ENCODE measurements at regions not wholly inside any gene's neighbourhood (a gene's known extent, or its start where the extent isn't known, plus 50 kb on each side); places are given as distances from the start of the nearest gene placed in this dataset.

DNA sequence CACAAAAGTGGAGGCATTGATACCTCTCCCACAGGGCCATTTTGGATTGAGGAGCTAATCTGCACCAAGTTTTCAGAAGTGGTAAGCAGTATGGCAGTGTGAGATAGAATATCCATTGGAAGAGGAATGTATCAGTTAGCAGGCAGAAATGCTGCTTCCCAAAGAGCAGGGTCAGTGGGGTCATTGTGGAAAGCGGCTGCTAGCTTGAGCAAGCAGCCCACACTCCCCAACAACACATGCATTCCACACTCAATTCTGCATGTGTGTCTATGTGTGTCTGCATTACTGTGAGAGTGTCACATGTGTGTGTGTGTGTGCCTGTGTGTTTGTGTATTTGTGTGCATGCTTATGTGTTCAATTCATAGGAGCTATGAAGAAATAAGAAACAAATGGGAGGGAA is 190.9 kb upstream of the FOXA2 start:
- Histone ChIP-seq H3K4me1 (no peaks in the 10 kb centered on the region), H3K27ac (no peak overlapping the region), H3K36me3 (no peaks in the 10 kb centered on the region), H3K4me3 (no peak overlapping the region), H3K27me3 (no peaks in the 10 kb centered on the region), H3K9me3 (peaks cover 0 to 2% (median 0%) of the 10 kb centered on the region in 4 donors)
- no peak for TF ChIP-seq POLR2AphosphoS5 (IDR thresholded peaks at IDR 0.05)
- TF ChIP-seq EP300 (IDR thresholded peaks at IDR 0.05): no peak
- TF ChIP-seq, protein P1, sequence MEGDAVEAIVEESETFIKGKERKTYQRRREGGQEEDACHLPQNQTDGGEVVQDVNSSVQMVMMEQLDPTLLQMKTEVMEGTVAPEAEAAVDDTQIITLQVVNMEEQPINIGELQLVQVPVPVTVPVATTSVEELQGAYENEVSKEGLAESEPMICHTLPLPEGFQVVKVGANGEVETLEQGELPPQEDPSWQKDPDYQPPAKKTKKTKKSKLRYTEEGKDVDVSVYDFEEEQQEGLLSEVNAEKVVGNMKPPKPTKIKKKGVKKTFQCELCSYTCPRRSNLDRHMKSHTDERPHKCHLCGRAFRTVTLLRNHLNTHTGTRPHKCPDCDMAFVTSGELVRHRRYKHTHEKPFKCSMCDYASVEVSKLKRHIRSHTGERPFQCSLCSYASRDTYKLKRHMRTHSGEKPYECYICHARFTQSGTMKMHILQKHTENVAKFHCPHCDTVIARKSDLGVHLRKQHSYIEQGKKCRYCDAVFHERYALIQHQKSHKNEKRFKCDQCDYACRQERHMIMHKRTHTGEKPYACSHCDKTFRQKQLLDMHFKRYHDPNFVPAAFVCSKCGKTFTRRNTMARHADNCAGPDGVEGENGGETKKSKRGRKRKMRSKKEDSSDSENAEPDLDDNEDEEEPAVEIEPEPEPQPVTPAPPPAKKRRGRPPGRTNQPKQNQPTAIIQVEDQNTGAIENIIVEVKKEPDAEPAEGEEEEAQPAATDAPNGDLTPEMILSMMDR (IDR thresholded peaks at IDR 0.05): no peak
- TF ChIP-seq POLR2A (IDR thresholded peaks at IDR 0.05): no peak
- intact Hi-C loops (cut with DNase I): no loop called here
- WGBS, 2 donors: 86 to 91% methylated on average over 1 of the region's 1 CpG
- DNase-seq: no peak

- TF ChIP-seq POLR2A (IDR thresholded peaks at IDR 0.05): no peak
- TF ChIP-seq, protein P1 (IDR thresholded peaks at IDR 0.05): no peak
- no peak for TF ChIP-seq EP300 (IDR thresholded peaks at IDR 0.05)
- TF ChIP-seq POLR2AphosphoS5 (IDR thresholded peaks at IDR 0.05): no peak
- DNase-seq: no peak
- Histone ChIP-seq H3K27me3 (no peaks in the 10 kb centered on the region), H3K4me3 (no peak overlapping the region), H3K4me1 (no peaks in the 10 kb centered on the region), H3K27ac (no peak overlapping the region), H3K36me3 (no peaks in the 10 kb centered on the region), H3K9me3 (peaks cover 0 to 2% (median 0%) of the 10 kb centered on the region in 4 donors)
- intact Hi-C loops (cut with DNase I): no loop called here
- 83 to 84% methylated on average over 2 of the region's 2 CpGs for WGBS, 2 donors
Observed at GRCh38 chr20:22775671-22776139, 191.3 kb upstream of the FOXA2 start.

DNA sequence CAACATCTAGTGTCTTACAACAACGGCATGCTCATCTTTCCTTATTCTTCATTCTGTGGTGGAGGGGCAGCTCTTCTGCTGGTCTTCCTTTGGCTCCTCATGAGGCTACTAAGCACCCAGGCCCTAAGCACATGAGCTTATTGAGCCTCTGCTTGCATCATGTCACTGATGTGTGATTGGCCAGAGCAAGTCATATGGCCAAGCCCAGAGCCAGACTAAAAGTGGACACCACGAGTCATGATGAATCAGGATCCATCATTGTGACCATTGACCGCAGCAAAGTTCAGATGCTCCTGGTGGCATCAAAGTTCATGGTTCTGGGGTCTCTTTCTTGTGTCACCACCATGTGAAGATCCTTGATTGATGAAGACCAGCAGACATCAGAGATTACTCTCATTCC is 192.0 kb upstream of the FOXA2 start:
- WGBS, 2 donors: 91 to 95% methylated on average over 3 of the region's 3 CpGs
- H3K27ac ChIP-seq: no peak overlapping the region

GRCh38 chr20:22779878-22780277 is 195.5 kb upstream of the FOXA2 start:
- DNase-seq: no peak
- WGBS, 2 donors: 75 to 83% methylated on average over 2 of the region's 2 CpGs
- H3K4me1 ChIP-seq: no peaks in the 10 kb centered on the region
- H3K4me3 ChIP-seq: no peak overlapping the region
- H3K27me3 ChIP-seq: no peaks in the 10 kb centered on the region
- no peak overlapping the region for H3K27ac ChIP-seq
- H3K36me3 ChIP-seq: no peaks in the 10 kb centered on the region
- H3K9me3 ChIP-seq: peaks cover 0 to 2% (median 0%) of the 10 kb centered on the region in 4 donors
- intact Hi-C loops (cut with DNase I): no loop called here
- TF ChIP-seq, protein P1 (IDR thresholded peaks at IDR 0.05): no peak
- TF ChIP-seq POLR2AphosphoS5 (IDR thresholded peaks at IDR 0.05) (no peak), EP300 (IDR thresholded peaks at IDR 0.05) (no peak), POLR2A (IDR thresholded peaks at IDR 0.05) (no peak)

More for the DNA sequence above, 192.0 kb upstream of the FOXA2 start:
- H3K27me3 ChIP-seq: no peaks in the 10 kb centered on the region
- H3K9me3 ChIP-seq: peaks cover 0 to 2% (median 0%) of the 10 kb centered on the region in 4 donors
- H3K36me3 ChIP-seq: no peaks in the 10 kb centered on the region
- intact Hi-C loops (cut with DNase I): no loop called here
- no peak overlapping the region for H3K4me3 ChIP-seq
- H3K4me1 ChIP-seq: no peaks in the 10 kb centered on the region
- no peak for DNase-seq
- TF ChIP-seq, protein P1 (IDR thresholded peaks at IDR 0.05): no peak
- no peak for TF ChIP-seq POLR2AphosphoS5 (IDR thresholded peaks at IDR 0.05)
- no peak for TF ChIP-seq EP300 (IDR thresholded peaks at IDR 0.05)
- TF ChIP-seq POLR2A (IDR thresholded peaks at IDR 0.05): no peak

DNA sequence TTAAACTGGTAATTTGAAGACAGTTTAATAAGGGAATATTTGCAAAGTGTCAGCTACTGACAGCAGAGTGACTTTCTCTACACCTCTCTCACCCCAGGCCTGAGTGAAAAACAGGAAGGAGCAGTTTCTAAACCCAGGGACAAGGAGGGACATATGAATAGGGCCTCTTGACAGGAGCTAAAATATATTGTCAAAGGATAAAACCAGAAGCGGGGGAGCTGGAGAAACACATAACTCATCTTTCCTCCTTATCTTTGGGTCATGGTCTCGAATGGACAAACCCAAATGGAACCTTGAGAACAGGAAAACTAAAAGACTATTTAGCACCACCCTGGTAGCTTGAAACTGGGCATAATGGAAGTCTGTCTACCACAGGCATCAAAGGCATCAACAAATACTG is 197.5 kb upstream of the FOXA2 start:
- Histone ChIP-seq H3K4me3 (no peak overlapping the region), H3K36me3 (no peaks in the 10 kb centered on the region), H3K4me1 (no peaks in the 10 kb centered on the region), H3K27me3 (no peaks in the 10 kb centered on the region), H3K27ac (no peak overlapping the region), H3K9me3 (no peaks in the 10 kb centered on the region)
- intact Hi-C loops (cut with DNase I): no loop called here
- no peak for DNase-seq
- 74 to 76% methylated on average over 2 of the region's 2 CpGs for WGBS, 2 donors
- no peak for TF ChIP-seq POLR2AphosphoS5 (IDR thresholded peaks at IDR 0.05)
- TF ChIP-seq POLR2A (IDR thresholded peaks at IDR 0.05): no peak
- TF ChIP-seq, protein P1 (IDR thresholded peaks at IDR 0.05): no peak
- TF ChIP-seq EP300 (IDR thresholded peaks at IDR 0.05): no peak

All from sigmoid colon (tissue), 6 donors.